GM12878 (cell line): ENCODE measurements at regions not wholly inside any gene's neighbourhood (a gene's known extent, or its start where the extent isn't known, plus 50 kb on each side); places are given as distances from the start of the nearest gene placed in this dataset.

Experiments
- ATAC-seq: fragments of 200-7000 bp; cut with Tn5 transposase; 3 replicates; pipeline ENCODE4 v1.9.1; 2020; ENCODE audit warnings: mild to moderate bottlenecking, moderate library complexity
- BruUV-seq: library from RNA; stranded (reverse); fragments of 400-500 nt; replicated peaks from 2 replicates; lab custom pipeline; 2021; lab: Mats Ljungman, UMichigan
- CTCF ChIA-PET: fragments of 300-600 bp; sonication (Branson Sonifier 250); formaldehyde crosslinking; extraction: SDS; loops from one replicate; lab custom pipeline; 2021; ENCODE audit warnings: inconsistent platforms; lab: Yijun Ruan, JAX
- POLR2A ChIA-PET: fragments of 350-600 bp; formaldehyde crosslinking; extraction: SDS; loops from one replicate; lab custom pipeline; 2021; ENCODE audit warnings: inconsistent platforms; lab: Charles Lee
- RAD21 ChIA-PET: fragments of 300-600 bp; sonication (Branson Sonifier 250); formaldehyde crosslinking; loops from one replicate; lab custom pipeline; 2023; ENCODE audit warnings: antibody characterized with exemption; ENCODE audit not compliant: unreplicated experiment; lab: Charles Lee
- SMC1A ChIA-PET: fragments of 300-600 bp; sonication (Branson Sonifier 250); formaldehyde crosslinking; loops from one replicate; lab custom pipeline; 2023; ENCODE audit not compliant: unreplicated experiment, uncharacterized antibody; lab: Charles Lee
- DNase-seq: peaks from one replicate; pipeline ENCODE4 v3.0.0-alpha.2; 2011; ENCODE audit warnings: low read depth, low spot score
- FAIRE-seq: peaks from 3 replicates; lab custom pipeline; 2011; peaks lifted over from hg19 to GRCh38; lab: Jason Lieb, UNC
- H2AFZ ChIP-seq: 2 replicates; pipeline ENCODE4 v1.6.0; 2011; ENCODE audit warnings: low read depth, low read length, control low read depth; ENCODE audit not compliant: control insufficient read depth
- H3K27ac ChIP-seq: 2 replicates; pipeline ENCODE4 v1.5.1; 2011; ENCODE audit warnings: control low read depth; ENCODE audit not compliant: control insufficient read depth, insufficient read depth
- H3K27me3 ChIP-seq, 2 experiments: replicated peaks in 1 of 2; 2 replicates each; pipeline versions ENCODE4 v1.6.0 to v1.6.1; 2011; ENCODE audit warnings: low read length in 1 of 2; ENCODE audit not compliant: control insufficient read depth in 2 of 2, insufficient read depth in 2 of 2
- H3K36me3 ChIP-seq, 2 experiments: 2 replicates each; pipeline ENCODE4 v1.5.1; 2011; ENCODE audit warnings: low read length in 1 of 2; ENCODE audit not compliant: control insufficient read depth in 2 of 2, insufficient read depth in 2 of 2
- H3K4me1 ChIP-seq: 2 replicates; pipeline ENCODE4 v1.6.1; 2011; ENCODE audit warnings: mild to moderate bottlenecking, low read length, moderate library complexity, mixed read lengths; ENCODE audit not compliant: control insufficient read depth, insufficient read depth
- H3K4me2 ChIP-seq: 2 replicates; pipeline ENCODE4 v1.6.0; 2011; ENCODE audit warnings: control low read depth; ENCODE audit not compliant: control insufficient read depth, insufficient read depth
- H3K4me3 ChIP-seq: fragments of 200-600 bp; sonication (generic); 2 replicates; pipeline ENCODE4 v1.5.1; 2016
- H3K79me2 ChIP-seq: 2 replicates; pipeline ENCODE4 v1.6.0; 2011; ENCODE audit warnings: low read length; ENCODE audit not compliant: control insufficient read depth, insufficient read depth
- H3K9ac ChIP-seq: 2 replicates; pipeline ENCODE4 v1.8.0; 2011; ENCODE audit warnings: low read length, control low read depth, mixed read lengths; ENCODE audit not compliant: control insufficient read depth, insufficient read depth
- H3K9me3 ChIP-seq: replicated peaks from 3 replicates; pipeline ENCODE4 v1.5.1; 2011; ENCODE audit warnings: mild to moderate bottlenecking, low read length; ENCODE audit not compliant: control insufficient read depth, insufficient read depth
- H4K20me1 ChIP-seq: 2 replicates; pipeline ENCODE4 v1.6.0; 2011; ENCODE audit not compliant: control insufficient read depth, insufficient read depth
- BACH1 ChIP-seq: fragments of 450-650 bp; IDR thresholded peaks from 2 replicates; pipeline ENCODE4 v1.6.1; 2017; ENCODE audit warnings: mild to moderate bottlenecking, borderline replicate concordance
- BCL11A ChIP-seq: IDR thresholded peaks from 2 replicates; pipeline ENCODE4 v1.6.1; 2011; ENCODE audit warnings: low read depth, low read length
- CHD4 ChIP-seq: fragments of 200-600 bp; sonication (generic); IDR thresholded peaks from 2 replicates; pipeline ENCODE4 v1.6.1; 2016; ENCODE audit warnings: mild to moderate bottlenecking
- DPF2 ChIP-seq: fragments of 450-650 bp; IDR thresholded peaks from 2 replicates; pipeline ENCODE4 v1.6.1; 2017; ENCODE audit warnings: mild to moderate bottlenecking
- JUND ChIP-seq: IDR thresholded peaks from 2 replicates; pipeline ENCODE4 v1.6.1; 2012; ENCODE audit warnings: low read depth, mild to moderate bottlenecking, low read length, improper control_type of control experiment, moderate library complexity
- NRF1 ChIP-seq: conservative IDR thresholded peaks from 2 replicates; pipeline ENCODE4 v1.6.1; 2011; ENCODE audit warnings: mild to moderate bottlenecking, low read depth, low read length, improper control_type of control experiment
- TBL1XR1 ChIP-seq: IDR thresholded peaks from 2 replicates; pipeline ENCODE4 v1.6.1; 2012; ENCODE audit warnings: low read depth, low read length, improper control_type of control experiment
- ZSCAN29 ChIP-seq: fragments of 450-650 bp; IDR thresholded peaks from 2 replicates; pipeline ENCODE4 v1.6.1; 2017; ENCODE audit warnings: mild to moderate bottlenecking, moderate library complexity
- WGBS: methylation state at CpG from one replicate; pipeline ENCODE4 v1.1.6; 2016; ENCODE audit warnings: low lambda C conversion rate; ENCODE audit not compliant: insufficient replicate concordance, insufficient coverage; ENCODE audit errors: missing lambda C conversion rate; 5-methylcytosine and 5-hydroxymethylcytosine counted together
- in situ Hi-C: fragments of 300-500 bp; cut with MboI; formaldehyde crosslinking; loops from 9 replicates; pipeline ENCODE4 v1.14.3; 2018; ENCODE audit warnings: mixed read lengths
- intact Hi-C: fragments of 100-400 bp; cut with micrococcal nuclease; formaldehyde crosslinking; loops from one replicate; pipeline ENCODE4 v1.14.2; 2022; ENCODE audit not compliant: unreplicated experiment
- TF ChIP-seq, protein P1 (sequence below): fragments of 450-650 bp; IDR thresholded peaks from 2 replicates; pipeline ENCODE4 v1.6.1; 2017; ENCODE audit warnings: antibody characterized with exemption, mild to moderate bottlenecking, moderate library complexity
- TF ChIP-seq, protein P2 (sequence below): fragments of 450-650 bp; formaldehyde crosslinking; IDR thresholded peaks from 2 replicates; pipeline ENCODE4 v1.4.0; 2020; ENCODE audit warnings: mild to moderate bottlenecking, moderate library complexity
- TF ChIP-seq, protein P3 (sequence below): IDR thresholded peaks from 2 replicates; pipeline ENCODE4 v1.6.1; 2011; ENCODE audit warnings: low read depth, low read length, improper control_type of control experiment, borderline replicate concordance
- TF ChIP-seq, protein P4 (sequence below): fragments of 450-650 bp; IDR thresholded peaks from 2 replicates; pipeline ENCODE4 v1.6.1; 2018; ENCODE audit warnings: borderline replicate concordance, mild to moderate bottlenecking; ENCODE audit not compliant: partially characterized antibody

DNA sequence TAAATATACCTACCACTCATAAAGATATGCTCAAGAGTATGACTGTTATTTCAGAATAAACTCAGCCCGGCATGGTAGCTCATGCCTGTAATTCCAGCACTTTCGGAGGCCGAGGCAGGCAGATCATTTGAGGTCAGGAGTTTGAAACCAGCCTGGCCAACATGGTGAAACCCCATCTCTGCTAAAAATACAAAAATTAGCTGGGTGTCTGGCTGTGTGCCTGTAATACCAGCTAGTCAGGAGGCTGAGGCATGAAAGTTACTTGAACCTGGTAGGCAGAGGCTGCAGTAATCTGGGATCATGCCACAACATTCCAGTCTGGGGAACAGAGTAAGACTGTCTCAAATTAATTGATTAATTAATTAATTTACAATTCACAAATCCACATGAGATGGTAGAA is 208.2 kb upstream of the PDGFD start:
- WGBS: 0% methylated on average over 3 of the region's 3 CpGs
- no peak for FAIRE-seq
- TF ChIP-seq, protein P1, sequence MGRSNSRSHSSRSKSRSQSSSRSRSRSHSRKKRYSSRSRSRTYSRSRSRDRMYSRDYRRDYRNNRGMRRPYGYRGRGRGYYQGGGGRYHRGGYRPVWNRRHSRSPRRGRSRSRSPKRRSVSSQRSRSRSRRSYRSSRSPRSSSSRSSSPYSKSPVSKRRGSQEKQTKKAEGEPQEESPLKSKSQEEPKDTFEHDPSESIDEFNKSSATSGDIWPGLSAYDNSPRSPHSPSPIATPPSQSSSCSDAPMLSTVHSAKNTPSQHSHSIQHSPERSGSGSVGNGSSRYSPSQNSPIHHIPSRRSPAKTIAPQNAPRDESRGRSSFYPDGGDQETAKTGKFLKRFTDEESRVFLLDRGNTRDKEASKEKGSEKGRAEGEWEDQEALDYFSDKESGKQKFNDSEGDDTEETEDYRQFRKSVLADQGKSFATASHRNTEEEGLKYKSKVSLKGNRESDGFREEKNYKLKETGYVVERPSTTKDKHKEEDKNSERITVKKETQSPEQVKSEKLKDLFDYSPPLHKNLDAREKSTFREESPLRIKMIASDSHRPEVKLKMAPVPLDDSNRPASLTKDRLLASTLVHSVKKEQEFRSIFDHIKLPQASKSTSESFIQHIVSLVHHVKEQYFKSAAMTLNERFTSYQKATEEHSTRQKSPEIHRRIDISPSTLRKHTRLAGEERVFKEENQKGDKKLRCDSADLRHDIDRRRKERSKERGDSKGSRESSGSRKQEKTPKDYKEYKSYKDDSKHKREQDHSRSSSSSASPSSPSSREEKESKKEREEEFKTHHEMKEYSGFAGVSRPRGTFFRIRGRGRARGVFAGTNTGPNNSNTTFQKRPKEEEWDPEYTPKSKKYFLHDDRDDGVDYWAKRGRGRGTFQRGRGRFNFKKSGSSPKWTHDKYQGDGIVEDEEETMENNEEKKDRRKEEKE: no peak
- no peak for TF ChIP-seq BCL11A
- no peak for TF ChIP-seq ZSCAN29
- no peak for TF ChIP-seq BACH1
- TF ChIP-seq, protein P2, sequence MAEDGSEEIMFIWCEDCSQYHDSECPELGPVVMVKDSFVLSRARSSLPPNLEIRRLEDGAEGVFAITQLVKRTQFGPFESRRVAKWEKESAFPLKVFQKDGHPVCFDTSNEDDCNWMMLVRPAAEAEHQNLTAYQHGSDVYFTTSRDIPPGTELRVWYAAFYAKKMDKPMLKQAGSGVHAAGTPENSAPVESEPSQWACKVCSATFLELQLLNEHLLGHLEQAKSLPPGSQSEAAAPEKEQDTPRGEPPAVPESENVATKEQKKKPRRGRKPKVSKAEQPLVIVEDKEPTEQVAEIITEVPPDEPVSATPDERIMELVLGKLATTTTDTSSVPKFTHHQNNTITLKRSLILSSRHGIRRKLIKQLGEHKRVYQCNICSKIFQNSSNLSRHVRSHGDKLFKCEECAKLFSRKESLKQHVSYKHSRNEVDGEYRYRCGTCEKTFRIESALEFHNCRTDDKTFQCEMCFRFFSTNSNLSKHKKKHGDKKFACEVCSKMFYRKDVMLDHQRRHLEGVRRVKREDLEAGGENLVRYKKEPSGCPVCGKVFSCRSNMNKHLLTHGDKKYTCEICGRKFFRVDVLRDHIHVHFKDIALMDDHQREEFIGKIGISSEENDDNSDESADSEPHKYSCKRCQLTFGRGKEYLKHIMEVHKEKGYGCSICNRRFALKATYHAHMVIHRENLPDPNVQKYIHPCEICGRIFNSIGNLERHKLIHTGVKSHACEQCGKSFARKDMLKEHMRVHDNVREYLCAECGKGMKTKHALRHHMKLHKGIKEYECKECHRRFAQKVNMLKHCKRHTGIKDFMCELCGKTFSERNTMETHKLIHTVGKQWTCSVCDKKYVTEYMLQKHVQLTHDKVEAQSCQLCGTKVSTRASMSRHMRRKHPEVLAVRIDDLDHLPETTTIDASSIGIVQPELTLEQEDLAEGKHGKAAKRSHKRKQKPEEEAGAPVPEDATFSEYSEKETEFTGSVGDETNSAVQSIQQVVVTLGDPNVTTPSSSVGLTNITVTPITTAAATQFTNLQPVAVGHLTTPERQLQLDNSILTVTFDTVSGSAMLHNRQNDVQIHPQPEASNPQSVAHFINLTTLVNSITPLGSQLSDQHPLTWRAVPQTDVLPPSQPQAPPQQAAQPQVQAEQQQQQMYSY (CRISPR knock-in tag): no peak
- TF ChIP-seq, protein P3, sequence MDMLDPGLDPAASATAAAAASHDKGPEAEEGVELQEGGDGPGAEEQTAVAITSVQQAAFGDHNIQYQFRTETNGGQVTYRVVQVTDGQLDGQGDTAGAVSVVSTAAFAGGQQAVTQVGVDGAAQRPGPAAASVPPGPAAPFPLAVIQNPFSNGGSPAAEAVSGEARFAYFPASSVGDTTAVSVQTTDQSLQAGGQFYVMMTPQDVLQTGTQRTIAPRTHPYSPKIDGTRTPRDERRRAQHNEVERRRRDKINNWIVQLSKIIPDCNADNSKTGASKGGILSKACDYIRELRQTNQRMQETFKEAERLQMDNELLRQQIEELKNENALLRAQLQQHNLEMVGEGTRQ: no peak
- TF ChIP-seq NRF1: no peak
- no peak for TF ChIP-seq TBL1XR1
- no peak for TF ChIP-seq CHD4
- TF ChIP-seq, protein P4, sequence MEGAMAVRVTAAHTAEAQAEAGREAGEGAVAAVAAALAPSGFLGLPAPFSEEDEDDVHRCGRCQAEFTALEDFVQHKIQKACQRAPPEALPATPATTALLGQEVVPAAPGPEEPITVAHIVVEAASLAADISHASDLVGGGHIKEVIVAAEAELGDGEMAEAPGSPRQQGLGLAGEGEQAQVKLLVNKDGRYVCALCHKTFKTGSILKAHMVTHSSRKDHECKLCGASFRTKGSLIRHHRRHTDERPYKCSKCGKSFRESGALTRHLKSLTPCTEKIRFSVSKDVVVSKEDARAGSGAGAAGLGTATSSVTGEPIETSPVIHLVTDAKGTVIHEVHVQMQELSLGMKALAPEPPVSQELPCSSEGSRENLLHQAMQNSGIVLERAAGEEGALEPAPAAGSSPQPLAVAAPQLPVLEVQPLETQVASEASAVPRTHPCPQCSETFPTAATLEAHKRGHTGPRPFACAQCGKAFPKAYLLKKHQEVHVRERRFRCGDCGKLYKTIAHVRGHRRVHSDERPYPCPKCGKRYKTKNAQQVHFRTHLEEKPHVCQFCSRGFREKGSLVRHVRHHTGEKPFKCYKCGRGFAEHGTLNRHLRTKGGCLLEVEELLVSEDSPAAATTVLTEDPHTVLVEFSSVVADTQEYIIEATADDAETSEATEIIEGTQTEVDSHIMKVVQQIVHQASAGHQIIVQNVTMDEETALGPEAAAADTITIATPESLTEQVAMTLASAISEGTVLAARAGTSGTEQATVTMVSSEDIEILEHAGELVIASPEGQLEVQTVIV: no peak
- no peak for TF ChIP-seq DPF2
- TF ChIP-seq JUND: no peak

More for the DNA sequence above, 208.2 kb upstream of the PDGFD start:
- no peaks in the 10 kb centered on the region for H3K9me3 ChIP-seq
- in situ Hi-C loops: no loop called here
- H4K20me1 ChIP-seq: no peaks in the 10 kb centered on the region
- H3K27ac ChIP-seq: no peak overlapping the region
- no peak overlapping the region for H3K4me3 ChIP-seq
- no peaks in the 10 kb centered on the region for H3K79me2 ChIP-seq
- no peak overlapping the region for H2AFZ ChIP-seq
- DNase-seq: no peak
- H3K9ac ChIP-seq: no peak overlapping the region
- ChIA-PET POLR2A (no interaction called here), RAD21 (no interaction called here), SMC1A (interaction anchor here (1.3 kb wide), 1 partner anchor 13 kb away, joined by 3 read pairs; no protein-coding TSS in a partner anchor), CTCF (no interaction called here)
- BruUV-seq: no TSS peak
- ATAC-seq: no peak
- no peak overlapping the region for H3K4me2 ChIP-seq
- H3K36me3 ChIP-seq: no peaks in the 10 kb centered on the region
- no peaks in the 10 kb centered on the region for H3K27me3 ChIP-seq
- H3K4me1 ChIP-seq: no peaks in the 10 kb centered on the region
- intact Hi-C loops: no loop called here
